ENCODE measurements at regions not wholly inside any gene's neighbourhood (a gene's known extent, or its start where the extent isn't known, plus 50 kb on each side); places are given as distances from the start of the nearest gene placed in this dataset.

DNA sequence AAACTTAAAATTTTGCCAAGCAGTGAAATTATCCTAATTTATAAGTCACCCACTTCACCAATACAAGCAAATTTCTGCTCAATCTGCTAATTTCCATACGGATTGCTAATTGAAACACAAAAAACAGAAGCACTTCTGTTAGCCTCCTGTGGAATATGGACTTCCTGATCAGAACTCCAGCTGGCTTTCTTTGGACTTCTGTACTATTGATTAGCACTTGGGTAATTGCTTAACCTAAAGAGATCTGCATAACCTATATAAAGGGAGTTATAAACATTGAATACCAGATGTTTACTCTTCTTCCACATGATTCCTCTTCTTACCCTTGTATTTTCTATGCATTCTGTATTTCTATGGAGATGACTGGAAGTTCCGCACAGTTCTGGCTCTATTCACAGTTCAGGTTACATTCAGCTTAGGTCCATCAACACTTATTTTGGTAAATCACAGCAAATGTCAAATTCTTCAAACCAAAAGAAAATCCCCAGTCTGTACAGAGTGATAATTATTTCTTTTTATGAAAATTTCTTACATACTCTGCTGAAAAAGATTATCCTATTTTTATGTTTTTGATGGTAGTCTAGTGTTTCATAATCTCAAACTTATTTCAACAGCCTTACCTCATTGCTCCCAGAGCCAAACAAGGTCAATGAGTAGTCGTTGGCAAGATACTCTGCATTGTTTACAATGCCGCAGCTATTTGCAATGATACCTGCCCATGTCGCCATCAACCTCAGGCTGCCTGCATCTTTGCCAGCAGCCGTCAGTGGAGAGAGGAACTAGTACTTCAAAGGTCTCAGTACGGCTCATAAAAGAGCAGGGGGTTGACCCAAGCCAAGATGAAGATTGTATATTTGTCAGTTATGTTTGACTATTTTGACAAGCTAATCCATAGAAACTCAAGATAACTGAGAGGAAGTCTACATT lies 225.6 kb downstream of the AHR start:
- DNase-seq, result no peak

DNA sequence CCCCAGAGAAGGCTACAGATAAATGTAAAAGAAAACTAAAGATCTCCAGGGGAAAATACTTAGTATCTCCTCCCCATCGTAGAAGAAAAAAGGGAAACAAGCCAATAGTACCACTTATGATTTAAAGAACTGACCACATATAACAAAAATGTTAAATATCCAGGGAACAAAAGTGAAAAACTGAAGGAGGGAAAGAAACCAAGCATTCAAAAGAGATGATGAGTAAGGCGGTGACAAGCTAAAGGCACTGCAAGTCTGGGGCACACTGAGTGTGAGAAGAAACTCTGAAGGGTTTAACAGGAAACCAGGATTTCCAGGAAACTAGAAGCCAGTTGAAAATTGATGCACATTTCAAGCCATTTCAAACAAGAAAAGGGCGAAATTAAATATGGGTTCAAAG lies 226.3 kb downstream of the AHR start:
- no peak for DNase-seq

DNA sequence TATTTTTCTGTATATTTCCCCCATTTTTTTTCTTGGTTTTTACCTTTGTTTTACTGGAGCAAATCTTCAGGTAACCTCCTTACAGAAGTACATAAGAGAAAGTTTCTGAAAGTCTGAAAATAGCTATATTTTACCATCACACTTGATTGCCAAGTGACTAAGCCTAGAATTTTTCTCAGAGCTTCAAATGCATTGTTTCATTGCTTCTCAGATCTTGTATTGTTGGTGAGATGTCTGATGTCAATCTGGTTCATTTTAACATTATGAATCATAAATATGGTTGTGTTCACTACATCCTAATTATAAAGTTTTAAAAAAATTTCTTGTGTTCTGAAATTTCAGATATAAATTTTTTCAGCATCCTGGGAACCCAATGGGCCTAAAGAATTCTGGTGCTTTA lies 228.2 kb downstream of the AHR start:
- no peak for DNase-seq

DNA sequence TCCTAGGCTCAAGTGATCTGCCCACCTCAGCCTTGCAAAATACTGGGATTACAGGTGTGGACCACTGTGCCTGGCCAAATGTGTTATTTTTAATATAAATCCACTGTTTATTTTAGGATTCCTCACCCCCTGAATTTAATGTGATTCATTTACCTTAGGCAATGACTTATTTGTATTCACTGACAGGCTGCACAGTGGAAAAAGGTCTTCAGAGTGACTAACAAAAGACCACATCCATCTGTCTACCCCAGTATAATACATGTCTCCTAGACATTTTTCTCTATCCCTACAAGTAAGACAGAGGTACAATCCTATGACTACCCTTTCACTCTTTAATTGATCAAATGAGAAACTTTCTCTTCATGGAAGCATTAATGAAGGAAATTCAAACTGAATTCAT lies 230.2 kb downstream of the AHR start:
- DNase-seq, result no peak

DNA sequence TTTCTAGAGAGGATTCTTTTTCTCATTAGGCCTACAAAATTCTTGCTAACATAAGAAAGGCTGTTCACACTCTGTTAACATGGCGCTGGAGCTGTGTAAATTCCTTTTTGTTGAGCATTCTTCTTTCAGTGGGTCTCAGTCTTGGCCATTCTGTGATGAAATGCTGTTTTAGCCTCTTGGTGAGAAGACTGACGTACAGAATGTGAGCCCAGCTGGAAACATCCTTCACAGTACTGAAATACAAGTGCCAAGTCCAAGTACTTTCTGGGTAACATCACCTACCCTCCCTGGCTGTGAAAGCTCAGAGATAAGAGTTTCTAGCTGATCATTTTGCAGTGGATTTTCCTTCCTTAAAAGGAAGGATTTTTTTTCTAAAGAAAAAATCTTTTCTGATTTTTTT lies 231.8 kb downstream of the AHR start:
- DNase-seq, result no peak

DNA sequence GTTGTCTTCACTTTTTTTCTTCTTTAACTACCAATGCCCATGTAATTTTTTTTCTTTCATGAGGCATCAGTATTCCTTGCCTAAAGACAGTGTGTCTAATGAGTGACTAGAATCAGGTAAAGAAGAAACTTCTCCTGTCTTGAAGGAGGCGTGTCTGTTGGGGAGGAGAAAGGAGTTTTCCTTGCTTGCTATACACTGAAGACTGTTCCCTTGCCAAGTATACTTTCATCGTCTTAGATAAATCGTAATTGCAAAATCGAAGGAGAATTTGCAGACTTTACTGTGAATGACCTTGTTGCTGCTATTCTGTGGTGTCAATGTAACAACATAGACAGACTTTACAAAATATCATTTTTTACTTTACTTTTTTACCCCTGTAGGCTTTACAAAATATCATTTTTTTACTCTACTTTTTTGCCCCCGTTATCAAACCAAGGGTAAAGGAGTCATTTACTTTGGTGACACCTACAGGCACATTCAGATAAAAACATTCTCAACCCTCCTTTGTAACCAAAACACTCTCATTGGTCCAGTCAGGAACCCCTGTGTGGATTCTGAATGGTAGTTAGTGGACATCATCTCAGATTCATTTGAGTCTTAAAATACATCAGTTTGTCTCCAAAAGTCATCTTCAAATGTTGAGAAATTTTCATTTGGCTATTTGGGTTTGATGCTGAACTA lies 232.4 kb downstream of the AHR start:
- DNase-seq, result no peak

DNA sequence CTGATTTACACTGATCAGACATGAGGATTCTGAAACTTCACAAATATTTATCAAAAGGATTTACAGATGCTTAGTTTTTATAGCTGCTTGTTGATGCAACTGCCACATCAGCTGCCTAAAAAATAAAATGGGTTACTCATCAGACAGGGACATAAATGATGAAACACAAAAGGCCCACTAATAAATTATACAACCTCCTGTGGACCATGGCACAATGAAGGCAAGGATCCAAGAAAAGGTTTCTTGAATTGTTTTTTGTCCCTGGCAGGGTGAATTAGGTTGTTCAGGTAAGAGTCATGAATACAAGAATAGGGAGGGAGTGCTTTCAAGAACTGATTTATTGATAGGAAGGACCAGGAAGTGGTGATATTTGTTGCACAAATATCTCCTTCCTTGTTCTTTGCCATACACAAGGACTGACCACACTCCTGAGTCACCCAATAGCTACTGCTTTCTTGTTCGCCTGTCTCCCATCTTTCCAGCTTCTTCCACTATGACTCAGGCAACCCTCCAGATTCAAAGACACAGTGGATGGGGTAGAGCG lies 234.5 kb downstream of the AHR start:
- DNase-seq, result no peak

DNA sequence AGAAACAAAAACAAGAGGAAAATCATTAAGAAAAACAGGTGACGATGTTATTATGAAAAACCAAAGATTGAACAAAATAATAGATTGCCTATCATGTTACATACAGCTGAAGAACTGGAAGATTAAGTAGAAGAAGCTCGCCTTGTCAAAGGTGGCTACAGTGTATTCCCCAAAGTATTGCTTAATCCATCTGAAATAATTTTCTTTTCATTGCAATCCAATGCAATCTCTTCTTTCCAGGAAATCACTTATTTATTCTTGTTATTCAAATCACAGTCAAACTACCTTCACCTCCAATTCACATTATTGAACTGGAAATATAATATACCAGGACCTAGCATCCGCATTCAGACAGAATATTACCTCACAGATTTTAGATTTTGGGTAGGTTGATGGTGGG lies 235.9 kb downstream of the AHR start:
- no peak for DNase-seq

DNA sequence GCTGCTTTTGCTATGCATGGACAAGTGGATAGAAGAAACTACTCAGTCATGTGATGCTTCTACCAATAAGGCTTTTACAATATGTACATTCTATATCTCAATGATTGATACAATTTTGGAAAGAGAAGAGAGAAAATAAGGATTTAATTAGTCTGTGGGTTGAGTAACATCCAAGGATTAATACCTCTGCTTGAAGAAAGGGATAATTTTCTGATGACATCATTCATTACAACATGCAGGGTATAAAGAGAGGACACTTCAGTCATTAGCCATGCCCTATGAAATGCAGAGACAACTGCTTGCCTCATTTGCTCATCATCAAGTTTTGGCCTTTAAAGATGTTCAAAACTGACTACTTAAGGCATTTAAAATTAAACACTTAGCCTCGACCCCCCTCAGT lies 237.3 kb downstream of the AHR start:
- DNase-seq, result no peak

DNA sequence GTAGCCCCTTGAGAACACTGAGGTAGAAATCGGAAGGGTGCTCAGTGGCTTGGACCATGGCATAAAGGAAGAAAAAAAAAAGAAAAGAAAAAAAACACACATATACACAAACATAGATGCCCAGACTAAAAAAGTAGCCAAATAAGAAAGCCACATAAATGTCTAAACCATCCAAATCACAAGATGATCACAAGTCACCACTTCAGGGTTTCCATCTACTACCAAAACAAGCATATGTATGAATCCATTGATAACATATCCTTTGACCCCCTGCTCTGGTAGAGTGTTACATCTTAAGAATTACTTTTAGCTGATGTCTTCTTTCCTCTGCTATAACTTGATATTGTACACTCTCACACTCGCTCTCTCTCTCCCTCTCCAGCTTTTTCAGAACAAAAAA lies 245.9 kb downstream of the AHR start:
- no peak for DNase-seq

DNA sequence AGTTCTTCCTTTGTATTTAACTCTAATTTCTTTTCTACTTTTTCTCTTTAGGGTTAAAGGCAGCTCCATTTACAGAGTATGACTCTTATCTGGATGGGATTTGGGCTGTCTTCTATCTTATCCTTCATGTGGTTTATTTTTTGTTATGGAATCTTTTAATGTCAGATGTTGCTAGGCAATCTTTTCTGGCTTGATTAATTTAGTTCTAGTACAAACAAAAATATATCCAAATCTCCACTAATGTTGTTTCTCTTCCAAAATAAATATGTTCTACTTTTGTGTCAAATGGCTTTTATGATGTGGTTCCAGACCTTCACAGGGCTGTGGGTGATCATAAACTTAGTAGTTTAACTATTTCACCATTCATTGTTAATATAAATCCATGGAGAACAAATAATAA lies 246.9 kb downstream of the AHR start:
- no peak for DNase-seq

DNA sequence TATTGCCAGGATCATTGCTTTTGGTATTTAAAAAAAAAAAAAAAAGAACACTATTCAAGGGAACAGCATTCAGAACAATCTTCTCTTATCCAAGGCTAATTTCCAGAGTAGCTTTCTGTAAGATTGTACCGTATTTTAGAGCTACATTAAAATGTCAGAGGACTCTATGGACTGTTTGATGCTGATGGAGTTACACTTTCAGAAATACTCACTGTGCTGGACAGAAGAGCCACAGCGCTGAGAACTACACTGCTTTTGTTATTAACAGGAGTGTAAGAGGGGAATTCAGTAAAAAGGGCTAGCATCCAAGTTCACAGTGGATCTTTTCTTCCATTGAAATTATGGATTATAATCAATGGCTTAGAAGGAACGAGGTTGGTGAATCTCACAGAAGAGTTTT lies 247.7 kb downstream of the AHR start:
- no peak for DNase-seq

DNA sequence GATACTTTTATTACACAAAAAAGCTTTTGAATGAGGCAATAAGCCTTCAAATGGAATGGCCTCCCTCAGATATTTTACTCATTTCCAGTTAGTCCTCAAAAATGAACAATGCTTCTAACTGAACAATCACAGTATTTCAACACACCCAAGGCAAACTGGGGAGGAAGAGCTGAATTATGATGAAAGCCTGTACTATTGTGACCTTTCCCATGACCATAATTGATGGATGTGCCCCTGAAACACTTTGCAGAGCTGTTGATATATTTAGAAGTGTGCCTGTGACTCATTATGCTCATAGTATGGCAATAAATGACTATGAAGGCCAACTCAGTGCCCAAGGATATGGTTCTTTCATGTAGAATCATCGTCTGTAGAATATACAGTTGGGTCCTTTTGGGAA lies 248.1 kb downstream of the AHR start:
- peak; percentile 47 for DNase-seq

DNA sequence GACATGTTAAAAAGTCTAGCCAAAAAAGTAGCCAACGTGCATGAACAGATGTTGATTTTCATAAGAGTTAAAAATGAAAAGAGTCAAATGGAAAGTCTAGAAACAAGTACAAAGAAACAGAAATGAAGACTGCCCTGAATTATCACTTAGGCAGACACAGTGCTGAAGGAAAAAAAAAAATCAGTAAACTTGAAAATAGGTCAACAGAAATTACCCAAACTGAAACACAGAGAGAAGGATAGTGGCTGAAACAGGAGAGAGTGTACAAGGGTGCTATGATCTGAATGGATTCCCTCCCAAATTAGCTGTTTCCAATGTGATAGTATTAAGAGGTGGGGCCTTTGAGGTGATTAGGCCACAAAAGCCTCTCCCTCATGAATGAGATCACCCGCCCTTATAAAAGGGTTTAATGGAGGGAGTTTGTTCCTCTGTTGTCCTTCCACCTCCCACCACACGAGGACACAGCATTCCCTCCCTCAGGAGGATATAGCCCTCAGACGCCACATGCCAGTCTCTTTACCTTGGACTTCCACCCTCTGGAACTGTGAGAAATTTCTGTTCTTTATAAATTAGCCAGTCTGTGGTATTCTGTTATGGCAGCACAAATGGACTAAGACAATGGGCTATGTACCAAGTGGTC lies 249.7 kb downstream of the AHR start:
- DNase-seq, result no peak

DNA sequence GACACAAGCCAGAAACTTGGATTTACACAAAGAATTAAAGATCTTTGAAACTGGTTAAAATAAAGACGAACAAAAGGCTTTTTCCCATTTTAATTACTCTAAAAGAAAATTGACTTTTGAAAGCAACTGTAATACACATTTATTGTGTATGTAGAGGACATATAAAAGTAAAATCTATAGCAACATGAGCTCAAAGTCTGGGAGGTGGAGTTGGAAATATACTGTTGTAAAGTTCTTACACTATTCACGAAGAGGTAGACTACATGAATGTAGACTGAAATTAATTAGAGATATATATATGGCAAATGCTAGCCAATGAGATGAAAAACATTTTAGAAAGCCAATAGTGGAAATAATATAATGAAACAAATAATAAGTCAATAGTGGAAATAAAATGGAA lies 251.0 kb downstream of the AHR start:
- DNase-seq, result no peak

DNA sequence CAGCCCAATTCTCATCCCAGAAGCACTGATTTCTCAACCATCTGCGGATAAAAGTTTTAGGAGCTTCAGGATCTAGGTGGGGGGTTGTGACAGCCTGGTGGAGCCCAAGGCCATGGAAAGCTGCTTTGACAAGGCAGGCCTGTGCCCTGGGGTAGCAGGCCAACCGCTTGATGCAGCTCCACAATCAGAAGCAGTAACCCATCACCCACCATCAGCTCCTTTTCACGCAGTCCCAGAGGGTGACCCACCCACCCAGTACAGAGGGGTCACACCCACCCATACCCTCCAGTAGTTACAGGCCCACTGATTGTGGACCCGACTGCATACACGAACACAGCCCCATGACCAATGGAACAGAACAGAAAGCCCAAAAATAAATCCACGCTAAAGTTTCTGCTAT lies 253.9 kb downstream of the AHR start:
- no peak for DNase-seq

DNA sequence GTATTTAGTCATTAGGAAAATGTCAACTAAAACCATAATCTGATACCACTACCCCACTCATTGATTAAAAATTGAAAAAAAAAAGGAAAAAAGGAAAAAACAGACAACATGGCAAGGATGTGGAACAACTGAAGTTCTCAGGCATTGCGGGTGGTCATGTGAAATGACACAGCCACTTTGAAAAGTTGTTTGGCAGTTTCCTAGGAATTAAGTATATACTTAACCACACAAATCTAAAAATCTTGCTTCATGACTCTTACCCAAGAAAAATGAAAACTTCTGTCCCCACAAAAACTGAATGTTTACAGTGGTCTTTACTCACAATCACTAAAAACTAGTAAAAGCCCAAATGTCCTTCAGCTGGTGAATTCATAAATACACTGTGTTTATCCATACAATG lies 254.5 kb downstream of the AHR start:
- DNase-seq, result no peak

DNA sequence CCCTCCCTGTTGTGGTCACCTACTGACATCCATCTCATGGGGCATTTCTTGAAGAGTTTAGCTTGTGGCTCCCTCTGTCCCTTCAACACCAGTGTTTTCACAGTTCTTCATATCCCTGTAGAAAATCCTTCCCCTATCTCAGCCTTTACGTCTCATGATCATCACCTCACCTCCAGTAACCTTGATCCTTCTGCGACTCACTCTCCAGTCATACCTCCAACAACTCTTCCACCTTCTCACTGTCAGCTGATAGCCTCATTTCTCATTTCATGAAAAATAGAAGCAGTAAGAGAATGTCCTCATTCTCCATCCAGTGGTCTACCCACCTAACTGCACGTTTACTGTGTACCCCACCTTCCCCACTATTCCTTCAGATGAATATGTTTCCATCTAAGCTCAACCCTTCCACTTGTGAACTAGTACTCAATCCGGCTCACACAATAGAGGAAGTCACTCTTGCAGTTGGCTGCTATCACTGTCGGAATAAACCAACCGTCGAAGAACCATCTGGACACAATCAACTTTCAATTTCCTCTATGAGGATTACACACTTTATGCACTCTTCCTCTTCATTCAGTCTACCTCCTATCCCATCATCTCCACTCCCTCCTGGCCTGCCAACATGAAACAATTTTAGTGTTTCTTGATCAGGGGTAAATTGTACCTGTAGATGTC lies 256.0 kb downstream of the AHR start:
- no peak for DNase-seq

DNA sequence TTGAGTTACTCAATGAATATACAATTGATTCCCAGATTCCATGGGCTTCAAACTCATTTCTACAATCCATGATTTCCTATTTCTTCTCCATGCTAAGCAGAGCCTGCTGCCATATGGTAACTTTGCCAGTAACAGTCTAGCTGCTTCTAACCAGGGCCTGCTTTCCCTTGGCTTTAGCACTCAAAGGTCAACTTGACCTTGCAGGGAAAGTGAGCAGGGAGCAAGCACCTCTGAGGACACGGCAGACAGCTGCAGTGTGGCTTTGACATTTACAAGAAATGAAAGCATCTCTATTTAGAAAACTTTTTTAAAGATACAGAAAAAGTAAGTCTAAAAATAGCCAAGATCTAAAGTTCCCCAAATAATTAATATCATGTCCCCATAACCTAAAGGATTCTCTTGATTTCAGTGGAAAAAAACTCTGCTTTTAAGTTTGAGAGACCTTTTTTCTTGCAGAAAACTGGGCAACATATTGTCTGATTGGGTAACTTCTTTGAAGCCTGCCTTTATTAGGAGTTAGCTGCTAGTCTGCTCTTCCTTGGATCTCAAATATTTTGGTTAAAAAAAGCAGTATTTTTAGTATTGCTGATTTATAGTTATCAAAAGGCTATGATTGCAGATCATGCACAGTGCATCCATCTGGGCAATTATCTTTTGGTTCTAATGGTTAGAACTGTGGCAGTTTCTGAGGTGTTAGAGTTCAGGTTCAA lies 257.9 kb downstream of the AHR start:
- no peak for DNase-seq

DNA sequence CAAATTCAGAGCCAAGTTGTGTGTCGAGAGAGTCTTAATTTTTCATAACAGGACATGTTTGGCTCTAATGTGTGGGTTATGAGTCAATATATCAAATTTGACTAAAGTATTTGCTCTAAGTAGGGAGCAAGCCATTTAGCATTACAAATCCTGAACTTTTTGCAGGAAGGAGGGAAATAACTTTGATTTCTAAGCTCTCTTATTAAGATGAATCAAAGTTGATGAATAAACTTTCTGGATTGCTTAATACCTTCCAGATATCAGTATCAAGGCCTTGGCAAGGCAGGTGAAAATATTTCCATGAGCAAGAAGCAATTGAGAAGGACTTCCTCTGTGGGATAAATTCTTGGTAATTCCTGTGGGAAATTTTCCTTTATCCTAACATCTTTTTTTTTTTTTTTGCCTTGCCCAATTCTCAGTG lies 258.8 kb downstream of the AHR start:
- no peak for DNase-seq

DNA sequence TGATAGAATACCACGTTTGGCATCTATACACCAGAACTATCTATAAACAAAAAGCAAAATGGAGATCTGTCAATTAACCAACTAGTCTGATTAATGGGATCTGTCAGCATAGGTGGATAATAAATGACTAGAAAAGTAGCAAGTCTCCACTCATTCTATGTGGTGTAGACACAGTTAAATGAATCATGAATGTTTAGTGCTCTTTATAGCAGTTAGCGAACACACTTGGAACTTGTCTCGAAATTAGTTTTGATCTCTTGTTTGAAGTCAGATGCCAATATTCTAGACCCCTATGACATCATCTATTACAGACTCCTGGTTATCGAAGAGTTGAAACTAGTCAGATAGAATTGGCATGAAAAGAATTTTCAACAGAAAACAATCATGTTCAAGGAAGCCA lies 259.7 kb downstream of the AHR start:
- DNase-seq, result no peak

DNA sequence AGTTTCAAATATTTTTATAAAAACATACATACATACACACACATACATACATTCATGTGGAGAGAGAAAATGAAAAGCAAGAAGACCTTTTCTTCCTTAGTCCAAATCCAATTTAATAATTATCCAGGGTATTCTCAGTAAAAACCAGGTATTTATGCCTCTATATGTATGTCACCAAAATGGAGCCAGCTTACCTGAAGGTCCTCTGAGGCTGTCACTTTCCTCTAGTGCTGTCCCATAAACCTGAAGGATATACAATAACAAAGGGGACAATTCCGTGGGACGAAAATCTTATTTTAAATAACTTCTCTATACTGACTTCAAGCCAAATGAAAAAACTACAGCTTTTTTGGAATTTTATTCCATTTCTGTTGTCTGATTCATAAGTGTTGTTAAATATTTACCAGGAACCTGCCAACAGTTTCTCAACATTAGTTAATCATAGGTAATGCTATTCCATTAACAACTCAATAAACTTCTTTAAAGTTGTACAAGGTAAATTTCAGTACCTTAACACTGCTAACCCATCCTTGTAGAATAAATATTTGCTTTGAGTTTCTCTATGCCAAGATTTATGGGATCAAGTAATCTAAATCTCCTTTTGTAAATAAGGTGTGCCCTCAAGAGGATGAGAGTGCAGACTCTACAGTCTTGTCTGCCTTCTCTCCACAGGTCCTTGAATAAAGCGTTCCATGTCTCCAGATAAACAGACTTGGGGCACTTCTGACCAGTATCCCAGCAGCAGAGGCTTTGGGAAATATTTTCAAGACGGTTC lies 260.3 kb downstream of the AHR start:
- DNase-seq, result no peak
